NT2/D1 (cell line): ENCODE measurements at regions not wholly inside any gene's neighbourhood (a gene's known extent, or its start where the extent isn't known, plus 50 kb on each side); places are given as distances from the start of the nearest gene placed in this dataset.

Experiments used
- DNase-seq: peaks from one replicate; pipeline ENCODE4 v3.0.0-alpha.2; 2011; ENCODE audit warnings: low read depth, low spot score
- H3K27me3 ChIP-seq: 2 replicates; pipeline ENCODE4 v1.6.0; 2011; ENCODE audit warnings: mild to moderate bottlenecking; ENCODE audit not compliant: insufficient read length, insufficient read depth
- H3K36me3 ChIP-seq: 2 replicates; pipeline ENCODE4 v1.6.1; 2011; ENCODE audit warnings: mild to moderate bottlenecking, low read length, mixed read lengths; ENCODE audit not compliant: insufficient read depth, insufficient read length
- H3K4me1 ChIP-seq: 2 replicates; pipeline ENCODE4 v1.5.1; 2011; ENCODE audit not compliant: insufficient read depth, insufficient read length
- H3K4me3 ChIP-seq: 2 replicates; pipeline ENCODE4 v1.5.1; 2011; ENCODE audit warnings: low read depth; ENCODE audit not compliant: insufficient read length
- H3K9ac ChIP-seq: 2 replicates; pipeline ENCODE4 v1.6.0; 2011; ENCODE audit warnings: low read depth; ENCODE audit not compliant: insufficient read length
- H3K9me3 ChIP-seq: 2 replicates; pipeline ENCODE4 v1.5.1; 2011; ENCODE audit warnings: mild to moderate bottlenecking, low read length; ENCODE audit not compliant: insufficient read depth
- SUZ12 ChIP-seq: IDR thresholded peaks from 2 replicates; pipeline ENCODE4 v1.6.1; 2011; ENCODE audit not compliant: insufficient read length, insufficient read depth; ENCODE audit errors: extremely low read depth
- YY1 ChIP-seq: IDR thresholded peaks from 2 replicates; pipeline ENCODE4 v1.6.1; 2011; ENCODE audit not compliant: insufficient read length, insufficient read depth
- ZNF274 ChIP-seq: IDR thresholded peaks from 2 replicates; pipeline ENCODE4 v1.6.1; 2011; ENCODE audit warnings: mild to moderate bottlenecking, low read depth, low read length

DNA sequence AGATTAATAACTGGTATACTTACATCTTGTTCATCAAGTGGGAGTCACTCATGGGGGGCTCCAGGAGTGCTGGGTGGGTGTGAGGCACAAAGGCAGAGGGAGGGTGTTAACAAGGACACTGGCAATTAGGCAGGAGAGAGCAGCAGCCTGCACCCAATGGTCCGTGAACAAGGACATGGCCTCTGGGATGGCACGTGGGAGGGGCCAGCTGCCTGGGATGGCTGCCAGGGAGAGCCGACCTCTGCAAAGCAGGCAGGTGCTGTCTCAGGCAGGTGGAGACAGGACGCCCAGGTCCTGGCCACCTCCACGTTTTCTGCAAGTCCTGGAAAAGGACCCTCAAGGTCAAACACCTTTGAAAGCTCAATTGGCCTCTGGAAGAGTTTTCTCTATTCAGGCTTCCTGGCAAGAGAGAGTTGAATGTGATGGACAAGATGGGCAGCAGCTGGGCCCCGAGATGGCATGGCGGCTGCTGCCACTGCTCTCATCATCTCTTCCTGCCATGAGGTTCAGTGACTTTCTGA lies 257.1 kb downstream of the BUD13 start:
- no peak for DNase-seq
- H3K4me3 ChIP-seq, result no peak overlapping the region
- no peak for TF ChIP-seq YY1
- no peak for TF ChIP-seq ZNF274
- H3K9me3 ChIP-seq, result no peaks in the 10 kb centered on the region
- H3K4me1 ChIP-seq, result peaks cover 2% of the 10 kb centered on the region
- no peak overlapping the region for H3K9ac ChIP-seq
- H3K36me3 ChIP-seq, result no peaks in the 10 kb centered on the region
- H3K27me3 ChIP-seq, result no peaks in the 10 kb centered on the region

DNA sequence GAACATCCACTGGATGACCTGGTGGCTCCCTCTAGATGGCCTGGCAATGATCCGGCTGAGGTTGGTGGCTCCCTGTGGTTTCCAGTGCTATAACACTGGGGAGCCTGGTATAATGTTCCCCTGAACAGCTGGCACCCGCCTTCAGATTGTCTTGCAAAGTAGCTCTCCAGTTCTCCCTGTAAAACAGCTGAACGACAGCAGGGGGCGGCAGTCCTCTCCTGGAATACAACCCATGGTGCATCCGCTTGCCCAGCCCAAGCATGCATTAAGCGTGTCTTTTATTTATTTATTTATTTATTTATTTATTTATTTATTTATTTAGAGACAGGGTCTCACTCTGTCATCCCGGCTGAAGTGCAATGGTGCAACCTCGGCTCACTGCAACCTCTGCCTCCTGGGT lies 258.9 kb downstream of the BUD13 start:
- peaks cover 2% of the 10 kb centered on the region for H3K4me1 ChIP-seq
- H3K9me3 ChIP-seq, result no peaks in the 10 kb centered on the region
- no peaks in the 10 kb centered on the region for H3K27me3 ChIP-seq
- no peak for DNase-seq
- H3K9ac ChIP-seq, result no peak overlapping the region
- no peak overlapping the region for H3K4me3 ChIP-seq
- no peaks in the 10 kb centered on the region for H3K36me3 ChIP-seq
- TF ChIP-seq ZNF274 (no peak), SUZ12 (no peak), YY1 (no peak)

DNA sequence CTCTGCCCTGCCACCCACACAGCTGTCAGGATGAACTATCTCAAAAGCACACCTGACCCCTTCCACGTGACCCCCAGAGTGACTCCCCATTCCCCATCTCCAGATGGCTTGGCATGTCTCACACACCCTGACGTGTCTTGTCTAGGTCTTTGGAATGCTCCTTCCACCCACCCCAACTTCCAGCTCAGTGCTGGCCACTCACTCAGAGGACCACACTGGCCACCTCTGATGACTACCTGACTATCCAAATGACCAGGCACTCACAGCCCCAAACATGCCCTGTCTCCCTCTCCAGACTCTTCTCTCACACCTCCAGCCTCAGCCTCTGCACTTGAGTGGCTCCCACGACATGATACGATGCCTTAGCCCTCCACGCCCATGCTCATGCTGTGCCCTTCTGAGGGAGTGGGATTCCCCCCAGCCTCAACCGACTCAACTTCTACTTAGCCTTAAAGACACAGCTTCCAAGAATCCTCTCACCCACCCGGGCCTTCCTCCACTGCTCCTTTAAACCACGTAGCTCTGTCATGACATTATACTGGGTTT lies 259.4 kb downstream of the BUD13 start:
- DNase-seq, result no peak
- no peak overlapping the region for H3K9ac ChIP-seq
- peaks cover 5% of the 10 kb centered on the region for H3K27me3 ChIP-seq
- H3K36me3 ChIP-seq, result no peaks in the 10 kb centered on the region
- peaks cover 2% of the 10 kb centered on the region for H3K4me1 ChIP-seq
- H3K4me3 ChIP-seq, result no peak overlapping the region
- no peaks in the 10 kb centered on the region for H3K9me3 ChIP-seq
- TF ChIP-seq YY1 (no peak), SUZ12 (no peak), ZNF274 (no peak)

DNA sequence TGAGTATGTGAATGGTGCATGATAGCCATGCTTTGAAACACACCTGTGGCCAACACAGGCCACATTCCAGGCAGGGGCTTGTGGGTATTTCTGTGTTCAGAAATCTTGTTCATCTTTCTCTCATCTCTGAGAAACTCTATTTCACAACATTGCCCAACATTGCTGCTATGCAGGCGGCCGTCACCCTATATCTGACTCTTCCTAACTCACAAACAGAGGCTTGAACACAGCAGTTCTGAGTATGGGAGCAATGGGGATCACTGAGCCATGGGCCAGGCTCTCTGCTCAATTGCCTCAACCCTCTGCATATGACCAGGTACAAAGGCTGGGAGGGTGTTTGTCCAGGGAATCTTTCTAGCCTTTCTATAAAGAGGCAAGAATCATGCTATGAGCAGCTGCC lies 259.9 kb downstream of the BUD13 start:
- no peaks in the 10 kb centered on the region for H3K36me3 ChIP-seq
- H3K9me3 ChIP-seq, result no peaks in the 10 kb centered on the region
- H3K4me1 ChIP-seq, result peaks cover 2% of the 10 kb centered on the region
- DNase-seq, result no peak
- peaks cover 8% of the 10 kb centered on the region for H3K27me3 ChIP-seq
- TF ChIP-seq ZNF274 (no peak), YY1 (no peak), SUZ12 (no peak)
- no peak overlapping the region for H3K9ac ChIP-seq
- no peak overlapping the region for H3K4me3 ChIP-seq

DNA sequence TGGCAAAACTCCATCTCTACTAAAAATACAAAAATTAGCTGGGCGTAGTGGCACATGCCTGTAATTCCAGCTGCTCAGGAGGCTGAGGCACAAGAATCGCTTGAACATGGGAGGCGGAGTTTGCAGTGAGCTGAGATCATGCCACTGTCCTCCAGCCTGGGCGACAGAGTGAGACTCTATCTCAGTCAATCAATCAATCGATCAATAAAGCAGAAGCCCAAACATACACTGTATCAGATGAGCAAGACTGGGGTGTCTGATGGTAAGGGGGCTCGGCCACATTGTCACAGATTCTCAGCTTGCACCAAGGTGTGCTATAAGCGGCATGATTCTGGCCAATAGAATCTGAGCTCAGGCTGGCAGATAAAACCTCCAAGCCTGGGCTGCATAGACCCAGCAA lies 261.1 kb downstream of the BUD13 start:
- no peaks in the 10 kb centered on the region for H3K36me3 ChIP-seq
- DNase-seq, result no peak
- H3K4me1 ChIP-seq, result peaks cover 2% of the 10 kb centered on the region
- no peak overlapping the region for H3K9ac ChIP-seq
- TF ChIP-seq YY1 (no peak), ZNF274 (no peak)
- no peaks in the 10 kb centered on the region for H3K9me3 ChIP-seq
- no peak overlapping the region for H3K4me3 ChIP-seq
- H3K27me3 ChIP-seq, result peaks cover 12% of the 10 kb centered on the region

DNA sequence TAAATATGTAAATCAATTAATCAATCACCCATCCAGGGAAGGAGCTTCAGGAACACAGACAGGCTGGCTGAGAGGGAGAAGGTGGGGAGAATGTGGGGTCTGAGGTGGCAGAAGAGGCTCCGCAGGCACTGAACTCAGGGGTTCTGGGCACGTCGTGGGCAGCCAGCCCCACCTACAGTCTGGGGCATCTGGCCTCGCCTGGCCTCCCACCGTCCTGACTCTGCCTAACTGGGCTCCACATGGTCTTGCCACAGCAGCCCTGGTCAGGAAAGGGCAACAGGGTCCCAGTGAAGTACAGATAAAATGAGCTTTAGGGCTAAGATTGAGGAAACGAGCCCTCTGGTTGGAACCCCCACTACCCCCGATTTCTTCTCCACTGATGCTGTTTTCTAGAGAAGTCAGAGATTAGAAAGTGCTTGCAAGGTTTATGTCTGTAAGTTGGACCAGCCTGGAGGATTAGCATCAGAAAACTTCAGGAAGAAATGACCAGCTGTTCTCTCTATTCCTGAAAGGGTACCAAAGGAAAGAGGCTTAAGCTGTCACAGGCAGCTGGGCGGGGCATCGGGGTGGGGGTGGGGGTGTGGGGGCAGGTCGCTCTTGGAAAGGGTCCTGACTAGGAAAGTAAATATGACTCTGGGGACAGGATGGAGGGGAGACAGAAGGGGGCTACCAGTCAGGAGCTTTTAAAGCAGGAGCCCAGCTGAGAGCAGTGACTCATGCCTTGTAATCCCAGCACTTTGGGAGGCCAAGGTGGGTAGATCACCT lies 261.7 kb downstream of the BUD13 start:
- TF ChIP-seq ZNF274 (no peak), SUZ12 (no peak), YY1 (no peak)
- peaks cover 5% of the 10 kb centered on the region for H3K4me1 ChIP-seq
- no peaks in the 10 kb centered on the region for H3K9me3 ChIP-seq
- H3K4me3 ChIP-seq, result no peak overlapping the region
- no peak overlapping the region for H3K9ac ChIP-seq
- H3K27me3 ChIP-seq, result peaks cover 12% of the 10 kb centered on the region
- DNase-seq, result no peak
- no peaks in the 10 kb centered on the region for H3K36me3 ChIP-seq

DNA sequence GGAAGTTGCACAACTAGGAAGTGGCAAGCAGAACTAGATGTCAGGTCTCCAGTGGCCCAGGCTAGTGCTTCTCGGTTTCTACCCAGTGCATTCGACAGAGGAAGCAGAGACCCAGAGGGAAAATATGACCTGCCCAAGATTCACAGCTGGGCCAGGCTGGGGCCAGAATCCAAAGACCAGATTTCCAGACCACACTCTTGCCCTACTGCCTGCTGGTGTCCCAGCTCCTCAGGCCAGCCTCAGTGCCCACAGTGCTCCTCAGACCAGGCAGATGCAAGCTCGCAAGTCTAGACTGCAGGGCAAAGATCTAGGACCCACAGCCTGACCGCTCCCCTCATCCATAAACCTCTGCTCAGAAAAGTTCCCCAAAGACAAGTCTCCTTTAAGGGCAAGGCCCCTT lies 262.6 kb downstream of the BUD13 start:
- TF ChIP-seq ZNF274, result no peak
- TF ChIP-seq SUZ12, result no peak
- TF ChIP-seq YY1, result no peak
- Histone ChIP-seq H3K4me3 (no peak overlapping the region), H3K4me1 (peaks cover 5% of the 10 kb centered on the region), H3K27me3 (peaks cover 12% of the 10 kb centered on the region), H3K36me3 (no peaks in the 10 kb centered on the region), H3K9me3 (no peaks in the 10 kb centered on the region), H3K9ac (no peak overlapping the region)
- no peak for DNase-seq
